ENCODE measurements at regions not wholly inside any gene's neighbourhood (a gene's known extent, or its start where the extent isn't known, plus 50 kb on each side); places are given as distances from the start of the nearest gene placed in this dataset.

DNA sequence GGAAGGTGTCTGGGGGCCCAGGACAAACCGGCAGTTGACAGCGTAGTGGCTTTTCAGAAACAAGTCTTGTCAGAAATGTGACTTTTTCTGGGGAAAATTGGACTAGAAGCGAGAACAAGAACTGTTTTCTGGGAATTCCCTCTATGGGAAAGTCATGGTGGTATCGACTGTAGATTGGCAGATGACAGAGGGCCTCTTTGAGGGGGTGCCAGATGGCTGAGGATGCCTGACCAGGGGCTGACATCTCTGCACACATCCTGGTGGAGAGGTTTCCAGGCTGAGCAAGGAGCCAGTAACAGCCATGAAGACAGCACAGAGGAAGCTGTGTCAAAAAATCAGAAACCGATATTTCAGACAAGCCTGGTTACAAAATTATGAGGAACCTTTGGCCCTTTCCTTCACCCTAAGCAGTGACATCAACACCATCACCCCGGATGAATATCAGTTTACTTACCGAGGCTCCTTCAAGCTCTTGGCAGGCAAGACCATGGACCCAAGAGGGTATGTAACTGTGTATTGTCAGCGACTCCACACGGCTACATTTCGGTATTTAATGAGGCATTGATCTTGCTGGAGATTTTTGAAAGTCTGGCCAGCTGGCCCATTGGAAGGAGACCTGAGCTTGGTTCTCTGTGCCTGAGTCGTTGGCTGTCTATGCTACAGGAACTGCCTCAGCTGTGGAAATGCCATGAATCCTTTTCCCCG lies 1525.3 kb upstream of the TMEM132C start:
- no peak for DNase-seq

- DNase-seq, result peak in 18 of 51 donors; percentile 4 to 54 (median 18)
These were observed 1524.7 kb upstream of the TMEM132C start for GRCh38 chr12:126742241-126742641.

- peak in 30 of 51 donors; percentile 0 to 63 (median 10) for DNase-seq
These were observed 1519.3 kb upstream of the TMEM132C start for GRCh38 chr12:126747530-126748149.

GRCh38 chr12:126752021-126752420 lies 1514.9 kb upstream of the TMEM132C start:
- DNase-seq, result no peak

GRCh38 chr12:126757326-126757725 lies 1509.6 kb upstream of the TMEM132C start:
- DNase-seq, result no peak

- DNase-seq, result no peak
These were observed 1506.9 kb upstream of the TMEM132C start for GRCh38 chr12:126760092-126760491.

DNA sequence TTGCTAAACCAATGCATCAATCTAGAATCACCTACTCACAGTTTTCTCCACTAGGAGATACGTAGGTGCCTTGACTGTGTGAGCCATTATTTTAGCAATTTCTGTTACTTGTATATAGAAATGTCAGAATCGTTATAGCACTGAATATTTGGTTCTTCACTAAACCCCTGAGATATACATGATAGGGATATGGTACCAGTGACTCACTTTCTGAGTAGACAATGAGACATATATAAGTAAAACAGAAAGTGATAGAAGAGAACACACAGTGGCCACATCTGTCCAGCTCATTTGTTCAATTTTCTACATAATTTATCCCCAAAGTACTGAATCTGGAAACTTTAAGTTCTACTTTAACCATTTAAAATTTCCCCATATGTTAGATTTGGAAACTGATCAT lies 1505.5 kb upstream of the TMEM132C start:
- DNase-seq, result no peak

- DNase-seq, result no peak
These were observed 1504.8 kb upstream of the TMEM132C start for GRCh38 chr12:126762150-126762549.

- DNase-seq, result no peak
These were observed 1503.6 kb upstream of the TMEM132C start for GRCh38 chr12:126763359-126763758.

GRCh38 chr12:126767334-126767733 lies 1499.6 kb upstream of the TMEM132C start:
- no peak for DNase-seq

DNA sequence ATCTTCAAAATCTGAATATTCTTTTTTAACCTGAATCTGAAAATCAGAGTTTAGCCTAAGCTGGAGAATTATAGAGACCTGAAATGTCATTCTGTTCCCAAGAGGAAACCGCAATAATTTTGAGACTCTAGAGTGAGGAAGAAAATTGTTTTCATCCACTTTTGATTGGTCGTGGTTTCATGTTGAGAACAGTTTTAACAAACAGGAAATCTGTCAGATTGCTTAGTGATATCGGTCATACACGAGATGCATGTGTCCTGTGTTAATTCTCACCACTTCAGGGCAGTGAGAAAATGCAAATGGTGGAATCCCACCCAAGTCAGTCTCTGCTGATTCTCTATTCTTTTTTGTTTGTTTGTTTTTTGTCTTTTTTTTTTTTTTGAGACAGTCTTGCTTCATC lies 1498.5 kb upstream of the TMEM132C start:
- no peak for DNase-seq

DNA sequence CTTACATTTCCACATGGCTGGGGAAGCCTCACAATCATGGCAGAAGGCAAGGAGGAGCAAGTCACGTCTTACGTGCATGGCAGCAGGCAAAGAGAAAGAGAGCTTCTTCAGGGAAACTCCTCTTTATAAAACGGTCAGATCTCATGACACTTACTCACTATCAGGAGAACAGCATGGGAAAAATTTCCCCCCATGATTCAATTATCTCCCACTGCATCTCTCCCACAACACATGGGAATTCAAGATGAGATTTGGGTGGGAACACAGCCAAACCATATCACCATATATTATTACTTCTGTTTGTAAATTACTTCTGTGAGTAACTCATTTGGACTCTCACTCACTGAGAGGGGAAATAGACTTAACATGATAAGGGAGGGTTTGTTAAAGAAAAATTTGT lies 1496.8 kb upstream of the TMEM132C start:
- no peak for DNase-seq

DNA sequence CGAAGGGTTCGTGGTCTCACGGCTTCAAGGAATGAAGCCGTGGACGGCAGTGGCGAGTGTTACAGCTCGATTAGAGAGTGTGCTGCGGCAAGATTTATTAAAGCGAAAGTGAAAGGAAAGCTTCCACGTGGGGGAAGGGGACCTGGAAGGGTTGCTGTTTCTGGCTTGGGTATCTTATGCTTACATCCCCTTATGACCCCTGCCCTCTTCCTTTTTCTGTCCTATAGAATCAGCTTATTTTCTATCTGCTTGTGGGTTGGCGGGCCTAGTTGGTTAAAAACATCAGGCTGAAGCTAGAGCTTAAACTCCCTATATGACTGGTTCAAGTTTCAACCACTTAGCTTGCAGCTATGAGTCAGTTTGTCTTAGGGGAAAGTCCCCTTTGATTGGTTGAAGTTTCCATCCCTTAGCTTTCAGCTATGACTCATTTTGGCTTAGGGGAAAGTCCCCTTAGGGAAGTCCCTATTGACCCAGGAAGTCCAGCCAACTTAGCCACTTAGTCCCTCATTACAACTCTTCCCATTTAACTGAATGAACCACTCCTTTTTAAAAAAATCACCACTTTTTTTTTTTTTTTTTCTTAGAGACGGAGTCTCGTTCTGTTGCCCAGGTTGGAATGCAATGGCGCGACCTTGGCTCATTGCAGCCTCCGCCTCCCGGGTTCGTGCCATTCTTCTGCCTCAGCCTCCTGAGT lies 1494.7 kb upstream of the TMEM132C start:
- no peak for DNase-seq

DNA sequence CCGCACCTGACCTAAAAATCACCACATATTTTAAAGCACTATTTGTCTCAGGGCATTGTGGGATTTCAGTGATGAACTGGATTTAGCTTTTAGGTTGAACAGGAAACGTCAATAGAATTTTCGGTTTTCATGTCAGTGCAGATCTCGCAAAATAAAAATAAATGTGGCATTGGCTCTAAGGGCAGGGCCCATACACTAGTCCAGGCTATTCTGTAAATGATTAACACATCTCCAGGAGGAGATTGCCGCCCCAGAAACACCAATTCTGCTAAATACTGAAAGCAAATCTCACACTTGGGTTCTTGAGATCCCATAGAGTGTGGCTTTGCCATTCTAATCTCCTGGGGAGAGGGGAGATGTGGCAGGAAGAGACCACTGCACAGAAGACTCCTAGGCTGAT lies 1494.0 kb upstream of the TMEM132C start:
- no peak for DNase-seq

- DNase-seq, result no peak
These were observed 1493.5 kb upstream of the TMEM132C start for GRCh38 chr12:126773491-126773890.

- DNase-seq, result no peak
These were observed 1490.8 kb upstream of the TMEM132C start for GRCh38 chr12:126776026-126776655.

GRCh38 chr12:126780343-126780742 lies 1486.6 kb upstream of the TMEM132C start:
- DNase-seq, result no peak

GRCh38 chr12:126781593-126781992 lies 1485.4 kb upstream of the TMEM132C start:
- no peak for DNase-seq

- no peak for DNase-seq
These were observed 1484.9 kb upstream of the TMEM132C start for GRCh38 chr12:126782083-126782482.

DNA sequence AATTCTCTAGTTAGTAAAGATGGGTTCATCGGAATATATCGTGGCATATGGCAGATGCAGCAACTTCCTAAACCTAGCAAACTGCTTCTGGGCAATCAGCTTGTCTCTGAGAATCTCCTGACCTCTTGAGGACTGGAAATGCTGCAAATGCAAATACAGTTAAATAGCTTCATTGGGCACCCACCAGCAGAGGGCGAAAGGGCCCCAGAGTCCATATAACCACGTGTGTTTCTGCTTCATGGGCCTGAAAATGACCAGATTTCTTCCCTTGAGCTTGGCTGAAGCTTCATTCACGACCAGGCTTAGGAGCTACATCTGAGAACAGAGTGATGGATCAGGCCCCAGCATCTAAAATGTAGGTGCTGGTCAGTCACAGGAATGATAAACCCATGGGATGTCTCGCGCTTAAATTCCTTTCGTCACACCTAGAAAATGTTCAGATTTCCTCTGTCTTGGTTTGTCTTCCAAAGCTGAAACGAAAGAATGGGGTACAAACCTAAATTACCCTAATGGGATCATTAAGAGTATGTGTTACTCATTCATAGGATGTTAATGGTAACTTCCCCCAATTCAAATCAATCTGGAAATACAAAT lies 1482.5 kb upstream of the TMEM132C start:
- DNase-seq, result peak in 10 of 51 donors; percentile 0 to 32 (median 8)

DNA sequence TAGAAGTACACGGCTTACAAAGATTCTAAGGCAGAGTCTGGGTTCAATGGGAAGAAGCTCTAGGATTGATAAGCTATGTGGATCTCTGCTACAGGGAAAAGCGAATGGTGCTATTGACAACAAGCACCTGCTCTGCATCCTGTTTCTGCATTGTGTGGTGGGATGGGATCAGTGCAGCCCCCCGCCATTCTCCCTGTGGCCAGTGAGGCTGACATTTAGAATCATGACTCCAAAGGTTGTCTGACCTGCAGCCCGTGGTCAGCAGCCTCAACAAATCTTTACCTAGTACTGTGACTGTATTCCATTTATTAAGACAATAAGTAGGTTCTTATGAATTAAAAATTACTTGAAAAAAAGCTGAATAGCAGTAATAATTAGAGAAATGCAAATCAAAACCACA lies 1477.0 kb upstream of the TMEM132C start:
- no peak for DNase-seq

DNA sequence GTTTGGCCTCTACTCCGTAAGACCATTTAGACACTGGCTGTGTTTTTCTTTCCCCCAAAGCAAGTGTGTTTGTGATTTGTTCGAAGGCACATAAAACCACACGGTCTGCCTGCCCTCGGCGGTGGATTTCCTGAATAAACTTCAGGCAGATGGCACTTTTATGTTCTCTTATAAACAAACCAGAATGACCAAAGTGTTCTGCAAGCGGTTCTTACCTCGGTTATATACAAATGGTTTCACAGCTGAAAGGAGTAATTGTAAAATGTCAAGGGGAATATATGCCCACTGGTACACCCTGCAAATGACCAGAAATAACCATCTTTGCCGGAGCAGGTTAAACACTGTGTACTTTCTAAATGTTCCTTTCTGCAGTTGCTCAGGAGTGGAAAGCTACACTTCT lies 1475.8 kb upstream of the TMEM132C start:
- DNase-seq, result no peak

Data from hypothalamus (tissue), 51 donors.